Neuronal stem cell (in vitro differentiated cells): ENCODE measurements at regions not wholly inside any gene's neighbourhood (a gene's known extent, or its start where the extent isn't known, plus 50 kb on each side); places are given as distances from the start of the nearest gene placed in this dataset.

Experiments used
- DNase-seq: peaks from one replicate; pipeline ENCODE4 v3.0.0-alpha.2; 2013; ENCODE audit warnings: low spot score
- H2AFZ ChIP-seq: one replicate; pipeline ENCODE4 v1.6.1; 2013; ENCODE audit warnings: mild to moderate bottlenecking, low read length, inconsistent platforms
- H2AK5ac ChIP-seq: 2 replicates; pipeline ENCODE4 v1.6.1; 2013; ENCODE audit warnings: low read depth, mild to moderate bottlenecking, inconsistent platforms, low read length, moderate library complexity, mixed read lengths
- H2BK120ac ChIP-seq: 2 replicates; pipeline ENCODE4 v1.6.1; 2013; ENCODE audit warnings: low read depth, mild to moderate bottlenecking, inconsistent platforms, low read length, moderate library complexity, mixed read lengths
- H2BK12ac ChIP-seq: one replicate; pipeline ENCODE4 v1.6.1; 2013; ENCODE audit warnings: low read length, inconsistent platforms
- H2BK15ac ChIP-seq: 2 replicates; pipeline ENCODE4 v1.6.1; 2013; ENCODE audit warnings: mild to moderate bottlenecking, low read length, inconsistent platforms, mixed read lengths
- H2BK5ac ChIP-seq: one replicate; pipeline ENCODE4 v1.6.1; 2013; ENCODE audit warnings: inconsistent platforms, mild to moderate bottlenecking, low read length, moderate library complexity
- H3K14ac ChIP-seq: one replicate; pipeline ENCODE4 v1.6.1; 2013; ENCODE audit warnings: low read length, inconsistent platforms
- H3K18ac ChIP-seq: 2 replicates; pipeline ENCODE4 v1.6.1; 2013; ENCODE audit warnings: low read length, inconsistent platforms
- H3K23ac ChIP-seq: 2 replicates; pipeline ENCODE4 v1.6.1; 2013; ENCODE audit warnings: low read depth, mild to moderate bottlenecking, mixed read lengths, low read length, inconsistent platforms; ENCODE audit not compliant: poor library complexity
- H3K27ac ChIP-seq: replicated peaks from 3 replicates; pipeline ENCODE4 v1.5.1; 2013; ENCODE audit warnings: low read length, inconsistent platforms
- H3K27me3 ChIP-seq, 3 experiments: 2 replicates each; pipeline ENCODE4 v1.6.1; 2013; ENCODE audit warnings: low read length in 3 of 3, mild to moderate bottlenecking in 2 of 3, inconsistent platforms in 1 of 3, low read depth in 1 of 3, mixed read lengths in 1 of 3, moderate library complexity in 1 of 3; ENCODE audit not compliant: control insufficient read depth in 3 of 3, insufficient read depth in 3 of 3
- H3K36me3 ChIP-seq, 2 donors: replicated peaks in 1 of 2; 2 replicates each; pipeline ENCODE4 v1.6.1; 2013; ENCODE audit warnings: low read length in 2 of 2; ENCODE audit not compliant: control insufficient read depth in 2 of 2, insufficient read depth in 2 of 2
- H3K4ac ChIP-seq: 2 replicates; pipeline ENCODE4 v1.6.1; 2013; ENCODE audit warnings: inconsistent platforms, mild to moderate bottlenecking, low read length, moderate library complexity
- H3K4me1 ChIP-seq, 2 donors: 1 replicate in 1 of 2; 2 replicates in 1 of 2; pipeline ENCODE4 v1.6.1; 2013; ENCODE audit warnings: low read length in 2 of 2, low read depth in 1 of 2; ENCODE audit not compliant: control insufficient read depth in 2 of 2, insufficient read depth in 1 of 2
- H3K4me2 ChIP-seq: one replicate; pipeline ENCODE4 v1.6.1; 2013; ENCODE audit warnings: mild to moderate bottlenecking, low read length, inconsistent platforms; ENCODE audit not compliant: insufficient read depth, poor library complexity, severe bottlenecking
- H3K4me3 ChIP-seq, 2 donors: 2 replicates each; pipeline ENCODE4 v1.5.1; 2013; ENCODE audit warnings: low read length in 2 of 2, mild to moderate bottlenecking in 2 of 2, inconsistent platforms in 1 of 2, moderate library complexity in 1 of 2
- H3K79me1 ChIP-seq: one replicate; pipeline ENCODE4 v1.6.1; 2013; ENCODE audit warnings: low read depth, mild to moderate bottlenecking, inconsistent platforms, low read length, moderate library complexity
- H3K9ac ChIP-seq: one replicate; pipeline ENCODE4 v1.6.1; 2013; ENCODE audit warnings: mild to moderate bottlenecking, low read depth, low read length, inconsistent platforms; ENCODE audit not compliant: poor library complexity
- H3K9me3 ChIP-seq, 2 donors: replicated peaks in 1 of 2; 2 replicates each; pipeline versions ENCODE3 to v1.6.1; 2013; ENCODE audit warnings: low read length in 2 of 2, mild to moderate bottlenecking in 2 of 2, inconsistent platforms in 1 of 2, low read depth in 1 of 2, mixed read lengths in 1 of 2, moderate library complexity in 1 of 2; ENCODE audit not compliant: control insufficient read depth in 2 of 2, insufficient read depth in 1 of 2
- H4K8ac ChIP-seq: one replicate; pipeline ENCODE4 v1.6.1; 2013; ENCODE audit warnings: low read depth, mild to moderate bottlenecking, inconsistent platforms, low read length, moderate library complexity
- H4K91ac ChIP-seq: one replicate; pipeline ENCODE4 v1.6.1; 2013; ENCODE audit warnings: low read length, low read depth, mild to moderate bottlenecking, inconsistent platforms; ENCODE audit not compliant: poor library complexity
- WGBS, 2 donors: extraction: QIAGEN DNeasy Blood & Tissue Kit; methylation state at CpG; one replicate each; pipeline ENCODE4 v1.1.7; 2013; ENCODE audit warnings: missing lambda C conversion rate in 2 of 2, mixed read lengths in 1 of 2; ENCODE audit not compliant: insufficient read length in 2 of 2, insufficient replicate concordance in 1 of 2; ENCODE audit errors: extremely low coverage in 2 of 2; 5-methylcytosine and 5-hydroxymethylcytosine counted together

DNA sequence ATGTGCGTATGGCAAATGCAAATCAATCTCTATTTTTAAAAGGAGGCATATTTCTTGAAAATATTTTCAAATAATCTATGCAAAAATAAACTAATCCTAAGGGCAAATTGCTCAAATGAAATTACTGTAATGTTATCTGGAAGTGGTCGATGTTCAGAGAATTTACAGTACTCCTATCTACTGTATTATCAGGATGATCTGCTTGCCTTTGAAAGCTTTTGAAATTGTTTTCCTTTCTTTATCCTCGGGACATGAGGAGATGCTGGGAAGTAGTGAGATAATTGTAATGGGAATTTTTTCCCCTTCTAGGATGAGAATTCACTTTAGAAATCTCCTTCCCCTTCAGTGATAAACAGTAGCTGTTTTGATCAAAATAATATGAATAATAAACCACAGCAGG is 577.2 kb upstream of the MIR17HG start:
- H2AK5ac ChIP-seq = no peak overlapping the region
- H3K18ac ChIP-seq = no peak overlapping the region
- H3K27me3 ChIP-seq = no peaks in the 10 kb centered on the region
- H4K91ac ChIP-seq = no peak overlapping the region
- no peak overlapping the region for H3K9ac ChIP-seq
- no peak overlapping the region for H3K23ac ChIP-seq
- no CpG with 5 or more reads among the region's 3 CpGs for WGBS, 2 donors
- no peak overlapping the region for H2BK5ac ChIP-seq
- no peaks in the 10 kb centered on the region for H3K79me1 ChIP-seq
- no peak overlapping the region for H3K27ac ChIP-seq
- H3K14ac ChIP-seq = no peak overlapping the region
- no peak overlapping the region for H2BK15ac ChIP-seq
- H3K4me1 ChIP-seq = peaks cover 0 to 11% of the 10 kb centered on the region in 2 donors
- H2BK120ac ChIP-seq = no peak overlapping the region
- H3K4ac ChIP-seq = no peak overlapping the region
- no peak overlapping the region for H3K4me2 ChIP-seq
- H2AFZ ChIP-seq = no peak overlapping the region
- no peak overlapping the region for H3K4me3 ChIP-seq
- DNase-seq = no peak
- H2BK12ac ChIP-seq = no peak overlapping the region
- no peaks in the 10 kb centered on the region for H3K9me3 ChIP-seq
- no peak overlapping the region for H4K8ac ChIP-seq
- H3K36me3 ChIP-seq = no peaks in the 10 kb centered on the region

GRCh38 chr13:90773681-90774080 is 573.8 kb upstream of the MIR17HG start:
- H3K27me3 ChIP-seq = no peaks in the 10 kb centered on the region
- no peaks in the 10 kb centered on the region for H3K9me3 ChIP-seq
- H2AK5ac ChIP-seq = no peak overlapping the region
- H3K9ac ChIP-seq = no peak overlapping the region
- no peak overlapping the region for H4K91ac ChIP-seq
- no peak overlapping the region for H3K4ac ChIP-seq
- H4K8ac ChIP-seq = no peak overlapping the region
- H2BK12ac ChIP-seq = no peak overlapping the region
- H3K36me3 ChIP-seq = no peaks in the 10 kb centered on the region
- no peak overlapping the region for H2AFZ ChIP-seq
- H3K27ac ChIP-seq = no peak overlapping the region
- H3K23ac ChIP-seq = no peak overlapping the region
- H2BK15ac ChIP-seq = no peak overlapping the region
- no peak overlapping the region for H3K4me3 ChIP-seq
- no peaks in the 10 kb centered on the region for H3K79me1 ChIP-seq
- no peak overlapping the region for H2BK5ac ChIP-seq
- H3K4me1 ChIP-seq = peaks cover 0 to 11% of the 10 kb centered on the region in 2 donors
- no peak overlapping the region for H2BK120ac ChIP-seq
- H3K4me2 ChIP-seq = no peak overlapping the region
- DNase-seq = no peak
- no peak overlapping the region for H3K18ac ChIP-seq
- no peak overlapping the region for H3K14ac ChIP-seq

- Histone ChIP-seq H3K4me1 (peaks cover 0 to 11% of the 10 kb centered on the region in 2 donors), H2AK5ac (no peak overlapping the region), H3K27me3 (no peaks in the 10 kb centered on the region), H3K9ac (no peak overlapping the region), H3K36me3 (no peaks in the 10 kb centered on the region), H3K18ac (no peak overlapping the region), H2BK120ac (no peak overlapping the region), H3K4me2 (no peak overlapping the region), H2BK5ac (no peak overlapping the region), H4K8ac (no peak overlapping the region), H3K4ac (no peak overlapping the region), H3K23ac (no peak overlapping the region), H3K79me1 (no peaks in the 10 kb centered on the region), H2AFZ (no peak overlapping the region), H2BK12ac (no peak overlapping the region), H3K14ac (no peak overlapping the region), H3K27ac (no peak overlapping the region), H4K91ac (no peak overlapping the region), H3K9me3 (no peaks in the 10 kb centered on the region), H2BK15ac (no peak overlapping the region), H3K4me3 (no peak overlapping the region)
- no peak for DNase-seq
- WGBS, 2 donors = no CpG with 5 or more reads among the region's 7 CpGs
Measured at GRCh38 chr13:90776051-90776748, 571.3 kb upstream of the MIR17HG start.

- Histone ChIP-seq H3K4me2 (no peak overlapping the region), H3K9me3 (no peaks in the 10 kb centered on the region), H3K36me3 (no peaks in the 10 kb centered on the region), H3K27ac (no peak overlapping the region), H3K9ac (no peak overlapping the region), H2AK5ac (no peak overlapping the region), H2BK120ac (no peak overlapping the region), H2BK15ac (no peak overlapping the region), H3K27me3 (no peaks in the 10 kb centered on the region), H3K4me1 (no peaks in the 10 kb centered on the region), H3K18ac (no peak overlapping the region), H3K79me1 (no peaks in the 10 kb centered on the region), H2BK5ac (no peak overlapping the region), H3K4ac (no peak overlapping the region), H3K23ac (no peak overlapping the region), H2AFZ (no peak overlapping the region), H4K91ac (no peak overlapping the region), H2BK12ac (no peak overlapping the region), H3K14ac (no peak overlapping the region), H3K4me3 (no peak overlapping the region), H4K8ac (no peak overlapping the region)
- DNase-seq = no peak
Measured at GRCh38 chr13:90783273-90783672, 564.2 kb upstream of the MIR17HG start.
